HG03460 (cell line): ENCODE measurements at regions not wholly inside any gene's neighbourhood (a gene's known extent, or its start where the extent isn't known, plus 50 kb on each side); places are given as distances from the start of the nearest gene placed in this dataset.

Experiments used
- ATAC-seq: cut with Tn5 transposase; IDR thresholded peaks from one replicate; pipeline ENCODE4 v1.9.1; 2021; ENCODE audit not compliant: unreplicated experiment

DNA sequence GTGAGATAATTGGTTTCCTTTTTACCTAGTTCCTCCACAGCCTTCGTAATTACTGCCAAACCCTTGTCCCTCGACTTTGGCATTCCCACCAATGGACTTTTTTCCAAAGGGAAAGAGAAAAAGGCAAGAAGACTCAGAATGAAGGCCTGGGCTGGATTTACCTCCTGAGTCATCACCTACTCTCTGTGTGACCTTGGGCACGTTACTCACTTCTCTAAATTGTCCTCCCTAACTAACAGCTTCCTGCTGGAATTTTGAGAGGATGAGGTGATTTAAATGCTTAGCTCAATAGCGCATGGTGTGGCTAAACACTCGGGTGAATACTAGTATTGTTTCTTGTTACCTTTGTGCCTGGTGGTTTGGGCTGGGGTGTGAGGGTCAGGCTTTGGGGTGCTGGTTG, 146.6 kb downstream of the DHX35 start:
- no peak for ATAC-seq

DNA sequence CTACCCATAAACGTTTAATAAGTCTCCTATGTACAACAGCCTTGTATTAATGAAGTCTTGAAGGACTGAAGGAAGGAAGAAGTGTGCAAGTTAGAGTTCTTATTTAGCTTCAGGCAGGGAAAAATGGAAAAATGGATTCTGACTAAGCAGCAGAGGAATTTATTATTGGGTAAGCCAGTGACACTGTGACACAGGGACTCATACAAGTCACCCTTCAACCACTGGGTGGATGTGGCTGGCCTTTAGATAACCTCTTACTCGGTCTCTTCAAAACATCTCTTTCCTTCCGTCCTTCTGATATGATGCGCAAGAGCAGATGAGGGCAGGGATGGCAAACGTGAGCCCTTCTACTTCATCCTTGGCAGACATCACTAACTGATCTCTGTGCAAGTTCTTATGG, 145.6 kb downstream of the DHX35 start:
- ATAC-seq: no peak

DNA sequence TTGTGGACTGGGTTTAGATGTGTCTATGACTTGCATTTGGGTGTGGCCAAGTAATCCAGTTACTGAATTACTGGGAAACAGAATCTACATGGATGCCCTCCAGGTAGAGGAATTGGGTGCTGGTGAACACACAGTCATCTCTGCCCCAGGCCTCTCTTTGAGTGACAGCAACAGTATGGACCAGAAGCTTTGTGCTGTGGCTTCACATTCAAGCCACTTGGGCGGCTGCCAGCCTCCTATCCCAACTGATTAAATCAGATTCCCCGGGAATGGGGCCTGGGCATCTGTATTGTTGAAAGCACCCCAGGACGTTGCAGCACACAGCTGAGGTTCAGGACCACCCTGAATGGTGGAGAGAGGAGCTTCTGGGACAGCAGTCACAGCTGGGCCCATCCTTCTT, 144.6 kb downstream of the DHX35 start:
- ATAC-seq: no peak

DNA sequence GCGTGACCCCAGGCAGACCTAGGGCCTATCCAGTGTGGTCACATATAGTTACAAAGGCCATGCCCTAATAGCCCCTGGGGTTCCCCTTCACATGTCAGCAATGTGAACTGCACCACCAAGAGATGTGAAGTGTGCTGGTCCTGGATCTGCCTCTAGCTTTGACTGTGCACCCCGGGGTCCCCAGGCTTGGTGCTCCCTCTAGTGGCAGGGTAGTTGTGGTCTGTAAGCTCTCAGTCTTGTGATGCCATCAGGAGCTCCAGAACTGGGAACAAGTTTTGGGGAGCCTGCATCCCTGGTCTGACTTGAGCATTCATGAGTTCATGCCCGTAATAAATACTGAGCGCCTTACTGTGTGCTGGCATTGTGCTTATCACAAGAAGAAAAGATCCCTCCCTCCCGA, 143.4 kb downstream of the DHX35 start:
- ATAC-seq: no peak

DNA sequence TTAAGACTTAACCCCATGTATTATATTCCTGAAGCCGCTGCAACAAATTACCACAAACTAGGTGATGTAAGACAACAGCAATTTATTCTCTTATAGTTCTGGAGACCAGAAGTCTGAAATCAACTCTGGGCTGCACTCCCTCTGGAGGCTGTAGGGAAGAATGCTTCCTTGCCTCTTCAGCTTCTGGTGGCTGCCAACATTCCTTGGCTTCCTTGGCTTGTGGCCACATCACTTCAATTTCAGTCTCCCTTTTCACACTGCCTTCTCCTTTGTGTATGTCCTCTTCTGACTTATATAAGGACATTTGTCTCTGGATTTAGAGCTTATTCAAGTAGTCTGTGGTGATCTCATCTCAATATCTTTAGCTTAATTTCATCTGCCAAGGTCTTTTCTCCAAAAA, 141.6 kb downstream of the DHX35 start:
- ATAC-seq: no peak

DNA sequence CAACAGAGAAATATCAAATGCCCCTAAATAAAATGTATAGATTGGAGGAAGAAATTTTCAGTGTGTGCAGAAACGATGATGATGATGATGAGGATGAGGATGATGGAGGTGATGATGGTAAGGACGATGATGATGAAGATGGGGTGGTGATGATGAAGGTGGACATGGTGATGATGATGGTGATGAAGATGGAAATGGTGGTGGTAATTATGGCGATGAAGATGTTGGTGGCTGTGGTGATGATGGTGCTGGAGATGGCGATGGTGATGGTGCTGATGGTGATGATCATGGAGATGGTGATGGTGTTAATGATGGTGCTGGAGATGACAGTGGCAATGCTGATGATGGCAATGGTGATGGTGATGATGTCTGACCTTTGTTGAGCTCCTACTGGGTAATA, 141.2 kb downstream of the DHX35 start:
- no peak for ATAC-seq

DNA sequence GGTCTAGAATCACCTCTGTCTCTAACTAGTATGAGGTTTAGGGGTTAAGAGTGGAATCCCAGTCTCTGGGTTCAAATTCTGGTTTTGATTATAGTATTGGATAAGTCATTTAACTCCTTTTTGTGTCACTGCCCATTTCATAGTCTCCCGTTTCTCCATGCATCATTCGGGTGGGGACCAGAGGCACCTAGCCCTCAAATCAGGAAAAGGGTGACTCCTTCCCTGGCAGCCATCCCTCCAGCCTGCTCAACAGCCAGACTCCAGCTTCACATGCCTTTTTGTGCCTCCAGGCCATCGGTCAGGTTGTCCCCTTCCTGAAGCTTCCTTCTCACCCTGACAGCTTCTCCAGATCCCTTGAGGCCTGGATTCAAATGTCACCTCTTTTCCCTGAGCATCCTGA, 139.8 kb downstream of the DHX35 start:
- ATAC-seq: no peak

DNA sequence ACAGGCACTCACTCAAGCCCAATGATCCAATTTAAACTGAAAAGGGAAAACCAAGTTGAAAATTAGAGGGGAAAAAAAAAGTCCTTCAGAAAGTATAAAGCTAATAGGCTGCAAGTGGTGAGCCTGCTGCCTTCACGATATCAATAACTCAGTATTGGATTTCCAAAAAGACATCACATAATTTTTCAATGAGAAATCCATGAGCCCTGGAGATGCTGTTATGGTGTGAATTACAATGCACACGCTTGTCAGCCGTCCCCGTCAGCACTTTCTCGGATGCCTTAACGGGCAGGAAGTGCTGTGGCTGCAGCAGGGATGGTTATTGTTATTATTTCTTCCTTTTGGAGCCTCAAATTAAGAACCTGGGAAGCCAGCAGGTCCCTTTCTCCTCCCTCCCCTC, 138.5 kb downstream of the DHX35 start:
- ATAC-seq: no peak

DNA sequence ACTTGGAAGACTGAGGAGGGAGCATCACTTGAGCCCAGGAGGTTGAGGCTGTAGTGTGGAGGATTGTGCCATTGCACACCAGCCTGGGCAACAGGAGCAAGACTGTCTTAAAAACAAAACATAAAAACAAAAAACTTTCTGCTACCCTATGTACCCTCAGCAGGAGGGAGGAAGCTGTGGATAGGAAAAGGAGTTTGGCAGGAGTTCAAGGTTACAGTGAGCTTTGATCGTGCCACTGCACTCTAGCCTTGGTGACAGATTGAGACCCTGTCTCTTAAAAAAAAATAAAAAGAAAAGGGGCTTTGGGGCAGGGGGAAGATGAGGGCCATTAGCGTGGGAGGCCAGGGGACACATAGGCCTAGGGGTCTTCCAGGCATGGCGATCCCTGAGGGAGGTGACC, 135.7 kb downstream of the DHX35 start:
- no peak for ATAC-seq

DNA sequence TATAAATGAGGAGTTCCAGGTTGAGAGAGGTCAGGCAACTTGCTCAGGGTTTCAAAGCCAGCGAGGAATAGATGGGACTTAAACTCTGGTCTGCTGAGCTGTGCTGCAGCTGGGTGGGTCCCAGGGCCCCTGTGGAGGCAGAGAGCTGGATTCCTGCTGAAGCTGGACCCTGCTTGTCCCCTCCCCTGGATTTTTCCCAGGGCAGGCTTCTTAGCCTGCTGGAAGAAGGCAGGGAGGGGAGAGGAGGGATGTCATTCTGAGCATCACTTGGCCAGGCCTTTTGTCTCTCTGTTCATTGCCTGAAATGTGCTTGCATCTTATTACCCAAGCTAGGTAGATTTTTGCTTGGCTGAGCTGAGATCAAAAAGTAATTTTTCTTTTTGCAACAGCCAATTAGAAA, 133.7 kb downstream of the DHX35 start:
- no peak for ATAC-seq

DNA sequence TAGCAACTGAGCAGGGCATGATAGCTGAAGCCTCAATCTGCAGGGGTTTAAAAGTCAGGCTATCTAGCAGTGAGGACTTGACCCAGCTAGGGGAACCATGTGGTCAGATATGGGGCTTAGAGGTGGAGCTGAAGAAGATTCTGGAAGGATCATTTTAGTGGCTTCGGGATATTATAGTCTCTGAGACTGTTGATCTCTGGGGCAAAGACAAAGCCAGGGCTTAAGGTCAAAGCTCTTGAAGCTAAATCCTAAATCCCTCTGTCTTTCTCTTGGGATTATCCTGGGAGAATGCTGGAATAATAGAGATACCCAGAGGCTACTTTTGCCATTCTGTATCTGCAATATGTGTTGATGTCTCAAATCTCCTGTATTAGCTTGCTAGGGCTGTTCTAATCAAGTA, 132.2 kb downstream of the DHX35 start:
- no peak for ATAC-seq

DNA sequence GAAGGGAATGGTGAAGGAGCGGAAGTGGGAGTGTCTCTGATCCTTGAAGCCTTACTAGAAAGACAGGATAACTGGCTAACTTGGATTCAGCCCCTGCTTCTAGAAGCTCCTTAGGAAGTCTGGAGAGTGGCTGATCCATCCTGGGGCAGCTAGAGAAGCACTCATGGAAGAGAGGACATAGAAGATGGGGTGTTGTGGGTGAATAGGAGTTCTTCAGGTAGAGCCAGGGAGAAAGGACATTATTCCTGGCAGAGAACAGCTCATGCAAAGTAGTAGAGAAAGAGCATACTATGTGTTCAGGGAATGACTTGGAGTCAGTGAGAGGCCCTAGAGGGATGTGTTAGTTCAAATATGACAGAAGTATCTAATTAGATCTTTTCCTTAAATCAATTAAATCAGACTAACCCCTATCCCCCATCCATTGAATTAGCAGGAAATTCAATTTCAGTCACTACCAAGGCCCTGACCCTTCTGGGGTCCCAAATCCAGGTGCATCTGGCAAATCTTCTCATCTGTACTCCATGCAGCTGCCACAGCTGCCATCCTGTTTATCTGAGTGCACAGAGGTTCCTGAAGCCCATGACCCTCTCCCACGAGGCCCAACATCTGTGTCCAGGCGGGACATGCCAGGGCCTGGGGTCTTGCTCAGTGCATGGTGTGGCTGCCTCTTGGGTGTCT, 130.7 kb downstream of the DHX35 start:
- no peak for ATAC-seq

DNA sequence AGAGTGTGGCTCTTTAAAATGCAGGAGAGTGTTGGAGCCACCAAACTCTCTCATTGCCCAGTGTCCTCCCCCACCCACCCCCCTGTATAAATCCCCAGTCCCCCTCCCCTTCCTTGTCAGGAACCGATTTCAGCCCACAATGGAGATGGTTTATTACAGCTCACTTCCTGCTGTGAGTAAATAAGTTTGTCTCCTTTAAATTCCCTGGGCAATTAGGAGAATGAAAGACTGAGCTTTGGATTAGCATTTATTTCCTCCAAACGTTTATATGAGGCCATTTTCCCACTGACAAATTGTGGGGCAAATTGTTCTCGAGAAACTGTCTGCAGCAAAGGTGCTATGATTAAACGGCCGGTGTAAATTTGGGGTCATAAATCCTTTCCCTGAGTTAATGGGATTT, 128.8 kb downstream of the DHX35 start:
- no peak for ATAC-seq

DNA sequence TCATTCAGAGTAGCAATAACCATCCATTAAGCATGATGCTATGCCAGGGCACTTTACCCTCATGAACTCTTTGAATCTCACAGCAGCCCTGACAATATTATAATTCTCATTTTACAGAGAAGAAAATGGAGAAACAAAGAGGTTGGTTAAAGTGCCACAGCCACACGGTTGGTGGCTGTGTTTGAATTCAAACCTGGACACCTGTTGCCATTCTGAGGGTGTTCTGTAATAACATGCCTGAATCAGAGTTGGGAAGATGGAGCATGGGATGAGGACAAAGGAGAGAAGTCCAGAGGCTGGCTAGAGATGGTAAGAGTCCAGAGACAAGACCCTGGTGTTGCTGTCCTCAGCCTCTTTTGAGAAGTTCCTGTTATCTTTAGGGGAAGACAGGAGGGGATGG, 127.7 kb downstream of the DHX35 start:
- no peak for ATAC-seq
